AG09319 (cell line): ENCODE measurements at regions not wholly inside any gene's neighbourhood (a gene's known extent, or its start where the extent isn't known, plus 50 kb on each side); places are given as distances from the start of the nearest gene placed in this dataset.

ENCODE experiments used
- DNase-seq: peaks from one replicate; pipeline ENCODE4 v3.0.0-alpha.2; 2010; ENCODE audit warnings: low read depth; ENCODE audit errors: extremely low read depth
- CTCF ChIP-seq: IDR thresholded peaks from 2 replicates; pipeline ENCODE4 v1.5.1; 2011; ENCODE audit warnings: low read depth, mild to moderate bottlenecking, inconsistent platforms, low read length, moderate library complexity

GRCh38 chr1:220385158-220385557 is 112.9 kb upstream of the RAB3GAP2 start:
- no peak for TF ChIP-seq CTCF
- DNase-seq, result no peak

- no peak for DNase-seq
- no peak for TF ChIP-seq CTCF
Observed at GRCh38 chr1:220382994-220383393, 110.7 kb upstream of the RAB3GAP2 start.

GRCh38 chr1:220380885-220381284 is 108.6 kb upstream of the RAB3GAP2 start:
- TF ChIP-seq CTCF, result no peak
- DNase-seq, result no peak

GRCh38 chr1:220378571-220379302 is 106.5 kb upstream of the RAB3GAP2 start:
- no peak for TF ChIP-seq CTCF
- no peak for DNase-seq

- no peak for DNase-seq
- TF ChIP-seq CTCF, result no peak
Observed at GRCh38 chr1:220375715-220376114, 103.5 kb upstream of the RAB3GAP2 start.

- no peak for DNase-seq
- TF ChIP-seq CTCF, result no peak
Observed at GRCh38 chr1:220374449-220374848, 102.2 kb upstream of the RAB3GAP2 start.

- no peak for TF ChIP-seq CTCF
- no peak for DNase-seq
Observed at GRCh38 chr1:220372451-220372850, 100.2 kb upstream of the RAB3GAP2 start.
